GM23338 (cell line): ENCODE measurements at regions not wholly inside any gene's neighbourhood (a gene's known extent, or its start where the extent isn't known, plus 50 kb on each side); places are given as distances from the start of the nearest gene placed in this dataset.
A peak's percentile ranks its signal among the peaks of the same experiment; 100 is the strongest.

Experiments
- ATAC-seq: fragments of 200-7000 bp; cut with Tn5 transposase; 3 replicates; pipeline ENCODE4 v1.9.1; 2020
- DNase-seq: peaks from one replicate; pipeline ENCODE4 v3.0.0-alpha.2; 2015; ENCODE audit warnings: low spot score
- H2AFZ ChIP-seq: fragments of 200-600 bp; sonication (generic); 2 replicates; pipeline ENCODE4 v1.8.0; 2016; ENCODE audit warnings: antibody characterized with exemption, mild to moderate bottlenecking, moderate library complexity
- H3F3A ChIP-seq: fragments of 200-600 bp; sonication (generic); replicated peaks from 2 replicates; pipeline ENCODE4 v1.8.0; 2017; ENCODE audit warnings: antibody characterized with exemption, mixed run types, low read depth
- H3K27ac ChIP-seq: fragments of 200-600 bp; sonication (generic); 2 replicates; pipeline ENCODE4 v1.6.1; 2016; ENCODE audit warnings: low read depth
- H3K27me3 ChIP-seq: fragments of 200-600 bp; sonication (generic); 2 replicates; pipeline ENCODE4 v1.8.0; 2016; ENCODE audit warnings: mild to moderate bottlenecking, mixed run types, moderate library complexity; ENCODE audit not compliant: insufficient read depth
- H3K36me3 ChIP-seq: fragments of 200-600 bp; sonication (generic); 2 replicates; pipeline ENCODE4 v1.8.0; 2016; ENCODE audit warnings: mild to moderate bottlenecking; ENCODE audit not compliant: insufficient read depth
- H3K4me1 ChIP-seq: fragments of 200-600 bp; sonication (generic); 2 replicates; pipeline ENCODE4 v1.8.0; 2016; ENCODE audit warnings: mild to moderate bottlenecking, moderate library complexity; ENCODE audit not compliant: insufficient read depth
- H3K4me2 ChIP-seq: fragments of 200-600 bp; sonication (generic); 2 replicates; pipeline ENCODE4 v1.7.1; 2017; ENCODE audit warnings: mixed run types
- H3K4me3 ChIP-seq: fragments of 200-600 bp; sonication (generic); 2 replicates; pipeline ENCODE4 v1.6.1; 2016; ENCODE audit warnings: mixed run types
- H3K79me2 ChIP-seq: fragments of 200-600 bp; sonication (generic); replicated peaks from 2 replicates; pipeline ENCODE4 v1.8.0; 2017; ENCODE audit warnings: mild to moderate bottlenecking; ENCODE audit not compliant: insufficient read depth
- H3K9me2 ChIP-seq: fragments of 200-600 bp; sonication (generic); 2 replicates; pipeline ENCODE4 v1.8.0; 2017; ENCODE audit not compliant: insufficient read depth
- H4K20me1 ChIP-seq: fragments of 200-600 bp; sonication (generic); replicated peaks from 2 replicates; pipeline ENCODE4 v1.8.0; 2017; ENCODE audit warnings: mild to moderate bottlenecking; ENCODE audit not compliant: insufficient read depth
- H3K27ac Mint-ChIP-seq: 2 replicates; pipeline ENCODE4 v1.8.0; 2020; ENCODE audit warnings: inconsistent platforms, mild to moderate bottlenecking, moderate library complexity, mixed read lengths
- H3K27me3 Mint-ChIP-seq: 3 replicates; pipeline ENCODE4 v1.8.0; 2022; ENCODE audit warnings: low read depth, mild to moderate bottlenecking, moderate library complexity, mixed read lengths, inconsistent platforms; ENCODE audit not compliant: insufficient read depth, poor library complexity
- H3K36me3 Mint-ChIP-seq: 3 replicates; pipeline ENCODE4 v1.8.0; 2021; ENCODE audit warnings: low read depth, mild to moderate bottlenecking, inconsistent platforms, moderate library complexity, mixed read lengths
- H3K4me1 Mint-ChIP-seq: 3 replicates; pipeline ENCODE4 v1.8.0; 2020; ENCODE audit warnings: mild to moderate bottlenecking, inconsistent platforms, mixed read lengths
- H3K4me3 Mint-ChIP-seq: 3 replicates; pipeline ENCODE4 v1.8.0; 2021; ENCODE audit warnings: moderate library complexity, mild to moderate bottlenecking, inconsistent platforms, mixed read lengths
- H3K9me3 Mint-ChIP-seq: 3 replicates; pipeline ENCODE4 v1.8.0; 2020; ENCODE audit warnings: moderate library complexity, mild to moderate bottlenecking, inconsistent platforms, mixed read lengths
- CTCF ChIP-seq, 2 experiments: fragments of 200-600 bp in 1 of 2; sonication (generic) in 1 of 2; conservative IDR thresholded peaks; 2 replicates each; pipeline versions ENCODE4 v1.5.1 to v1.6.1; 2016 to 2017; ENCODE audit warnings: antibody characterized with exemption in 2 of 2, low read depth in 2 of 2, mild to moderate bottlenecking in 2 of 2, moderate library complexity in 1 of 2
- EZH2phosphoT487 ChIP-seq: fragments of 200-600 bp; sonication (generic); IDR thresholded peaks from one replicate; pipeline ENCODE4 v1.8.1; 2018; ENCODE audit warnings: antibody characterized with exemption; ENCODE audit not compliant: unreplicated experiment
- JUNB ChIP-seq: IDR thresholded peaks from one replicate; pipeline ENCODE4 v1.6.1; 2016; ENCODE audit warnings: antibody characterized with exemption; ENCODE audit not compliant: unreplicated experiment
- POLR2AphosphoS5 ChIP-seq: IDR thresholded peaks from 2 replicates; pipeline ENCODE4 v1.6.1; 2016; ENCODE audit warnings: antibody characterized with exemption, low read depth
- STAT1 ChIP-seq: IDR thresholded peaks from one replicate; pipeline ENCODE4 v1.6.1; 2016; ENCODE audit warnings: antibody characterized with exemption; ENCODE audit not compliant: unreplicated experiment
- ZNF114 ChIP-seq: fragments of 250-450 bp; sonication (Bioruptor Pico); IDR thresholded peaks from 2 replicates; pipeline ENCODE4 v1.5.0; 2020; ENCODE audit warnings: mild to moderate bottlenecking, moderate library complexity
- ZNF331 ChIP-seq: fragments of 250-450 bp; sonication (Bioruptor Pico); IDR thresholded peaks from 2 replicates; pipeline ENCODE4 v1.5.0; 2020; ENCODE audit warnings: low read depth, mild to moderate bottlenecking, moderate library complexity
- ZNF462 ChIP-seq: fragments of 250-450 bp; sonication (Bioruptor Pico); IDR thresholded peaks from 2 replicates; pipeline ENCODE4 v1.5.0; 2020; ENCODE audit warnings: mild to moderate bottlenecking, moderate library complexity
- TF ChIP-seq, protein P1 (sequence below): IDR thresholded peaks from one replicate; pipeline ENCODE4 v1.6.1; 2018; ENCODE audit warnings: antibody characterized with exemption; ENCODE audit not compliant: unreplicated experiment

DNA sequence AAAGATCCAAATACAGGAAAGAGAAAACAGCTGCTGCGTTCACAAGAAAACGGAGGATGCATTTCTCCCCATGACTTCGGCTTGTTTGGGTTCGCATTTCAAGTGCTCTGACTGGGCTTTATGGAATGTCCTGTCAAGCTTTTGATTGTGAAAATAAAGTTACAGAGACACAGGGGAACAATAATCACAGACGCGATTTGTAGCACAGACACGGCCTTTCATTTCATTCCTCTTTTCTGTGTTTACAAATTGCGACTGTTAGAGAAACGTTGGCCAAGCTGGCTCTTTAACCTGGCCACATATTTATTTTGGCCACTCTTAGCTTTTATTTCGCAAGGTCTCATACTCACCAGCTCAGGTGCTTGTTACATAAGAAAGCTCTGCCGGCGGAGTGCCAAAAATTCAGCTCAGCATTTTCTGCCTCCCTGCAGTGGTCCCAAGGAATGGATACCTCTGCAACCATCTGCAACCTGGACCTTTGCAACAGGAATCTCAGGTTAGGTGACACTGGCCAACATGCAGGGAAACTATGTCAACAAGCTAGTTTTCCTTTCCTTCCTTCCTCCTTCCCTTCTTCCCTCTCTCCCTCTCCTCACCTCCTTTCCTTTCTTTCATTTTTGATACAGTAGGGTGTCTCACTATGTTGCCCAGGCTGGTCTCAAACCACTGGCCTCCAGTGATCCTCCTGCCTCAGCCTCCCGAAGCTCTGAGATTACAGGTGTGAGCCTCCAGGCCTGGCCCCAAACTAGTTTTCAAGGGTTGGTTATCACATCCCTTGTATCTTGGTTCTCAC is 58.2 kb upstream of the SLC45A1 start (continued):
- no peak for TF ChIP-seq CTCF (conservative IDR thresholded peaks at IDR 0.05; ENCODE audit: low read depth in 2 of 2)
- TF ChIP-seq, protein P1, sequence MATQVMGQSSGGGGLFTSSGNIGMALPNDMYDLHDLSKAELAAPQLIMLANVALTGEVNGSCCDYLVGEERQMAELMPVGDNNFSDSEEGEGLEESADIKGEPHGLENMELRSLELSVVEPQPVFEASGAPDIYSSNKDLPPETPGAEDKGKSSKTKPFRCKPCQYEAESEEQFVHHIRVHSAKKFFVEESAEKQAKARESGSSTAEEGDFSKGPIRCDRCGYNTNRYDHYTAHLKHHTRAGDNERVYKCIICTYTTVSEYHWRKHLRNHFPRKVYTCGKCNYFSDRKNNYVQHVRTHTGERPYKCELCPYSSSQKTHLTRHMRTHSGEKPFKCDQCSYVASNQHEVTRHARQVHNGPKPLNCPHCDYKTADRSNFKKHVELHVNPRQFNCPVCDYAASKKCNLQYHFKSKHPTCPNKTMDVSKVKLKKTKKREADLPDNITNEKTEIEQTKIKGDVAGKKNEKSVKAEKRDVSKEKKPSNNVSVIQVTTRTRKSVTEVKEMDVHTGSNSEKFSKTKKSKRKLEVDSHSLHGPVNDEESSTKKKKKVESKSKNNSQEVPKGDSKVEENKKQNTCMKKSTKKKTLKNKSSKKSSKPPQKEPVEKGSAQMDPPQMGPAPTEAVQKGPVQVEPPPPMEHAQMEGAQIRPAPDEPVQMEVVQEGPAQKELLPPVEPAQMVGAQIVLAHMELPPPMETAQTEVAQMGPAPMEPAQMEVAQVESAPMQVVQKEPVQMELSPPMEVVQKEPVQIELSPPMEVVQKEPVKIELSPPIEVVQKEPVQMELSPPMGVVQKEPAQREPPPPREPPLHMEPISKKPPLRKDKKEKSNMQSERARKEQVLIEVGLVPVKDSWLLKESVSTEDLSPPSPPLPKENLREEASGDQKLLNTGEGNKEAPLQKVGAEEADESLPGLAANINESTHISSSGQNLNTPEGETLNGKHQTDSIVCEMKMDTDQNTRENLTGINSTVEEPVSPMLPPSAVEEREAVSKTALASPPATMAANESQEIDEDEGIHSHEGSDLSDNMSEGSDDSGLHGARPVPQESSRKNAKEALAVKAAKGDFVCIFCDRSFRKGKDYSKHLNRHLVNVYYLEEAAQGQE: no peak

DNA sequence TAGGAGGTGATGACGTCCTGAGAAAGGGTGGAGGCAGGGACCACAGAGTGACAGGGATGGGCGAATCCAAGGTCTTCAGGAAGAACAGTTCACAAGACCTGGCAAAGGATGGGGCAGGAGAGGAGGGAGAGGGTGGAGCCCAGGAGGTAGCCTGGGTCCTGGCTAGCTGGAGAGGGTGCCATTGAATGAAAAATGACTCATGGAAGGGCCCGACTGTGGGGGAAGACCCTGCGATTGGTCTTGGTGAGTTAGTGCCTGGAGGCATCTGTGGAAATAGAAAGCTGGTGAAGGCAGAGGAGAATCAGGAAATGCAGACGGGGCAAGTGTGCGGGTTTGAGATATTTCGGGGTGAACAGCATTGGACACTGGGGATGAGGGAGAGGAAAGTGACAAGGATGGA is 60.3 kb upstream of the SLC45A1 start:
- Mint-ChIP-seq H3K4me1 (peaks cover 26% of the 10 kb centered on the region), H3K4me3 (no peak overlapping the region), H3K27me3 (peaks cover 13% of the 10 kb centered on the region), H3K36me3 (peaks cover 2% of the 10 kb centered on the region; the same call in 1 of the 3 replicates), H3K27ac (no peak overlapping the region), H3K9me3 (peaks cover 5% of the 10 kb centered on the region; the same call in 2 of the 3 replicates)
- Histone ChIP-seq H3F3A (no peaks in the 10 kb centered on the region), H3K36me3 (no peaks in the 10 kb centered on the region), H3K79me2 (no peaks in the 10 kb centered on the region), H3K27me3 (no peaks in the 10 kb centered on the region), H3K9me2 (no peaks in the 10 kb centered on the region), H3K4me3 (no peak overlapping the region), H3K4me1 (peaks cover 13% of the 10 kb centered on the region), H2AFZ (peak overlapping the region; percentile 74; the same call in 1 of the 2 replicates), H3K4me2 (no peak overlapping the region), H3K27ac (no peak overlapping the region), H4K20me1 (no peaks in the 10 kb centered on the region)
- ATAC-seq (no peak), DNase-seq (no peak)
- TF ChIP-seq JUNB: no peak
- TF ChIP-seq POLR2AphosphoS5: no peak
- TF ChIP-seq EZH2phosphoT487: no peak
- TF ChIP-seq ZNF331: no peak
- TF ChIP-seq ZNF114 (CRISPR knock-in tag): no peak
- no peak for TF ChIP-seq ZNF462 (CRISPR knock-in tag)
- TF ChIP-seq STAT1: no peak
- TF ChIP-seq, protein P1: no peak
